HepG2 (cell line): ENCODE measurements at regions not wholly inside any gene's neighbourhood (a gene's known extent, or its start where the extent isn't known, plus 50 kb on each side); places are given as distances from the start of the nearest gene placed in this dataset.
A peak's percentile ranks its signal among the peaks of the same experiment; 100 is the strongest.

Experiments used
- AHR ChIP-seq: IDR thresholded peaks from 2 replicates; pipeline ENCODE4 v1.6.1; 2018; ENCODE audit warnings: missing genetic modification reagents, missing compliant biosample characterization
- CSRNP2 ChIP-seq: sonication (generic); formaldehyde crosslinking; conservative IDR thresholded peaks from 2 replicates; pipeline ENCODE4 v1.8.0; 2022; ENCODE audit warnings: low read depth, missing genetic modification reagents
- ETV6 ChIP-seq: sonication (generic); formaldehyde crosslinking; conservative IDR thresholded peaks from 2 replicates; pipeline ENCODE4 v1.4.0; 2020; ENCODE audit warnings: missing genetic modification reagents
- FOXK1 ChIP-seq: sonication (generic); formaldehyde crosslinking; IDR thresholded peaks from 2 replicates; pipeline ENCODE4 v1.4.0; 2020; ENCODE audit warnings: low read depth, missing genetic modification reagents, borderline replicate concordance
- HDAC6 ChIP-seq: fragments of 200-600 bp; sonication (generic); IDR thresholded peaks from 2 replicates; pipeline ENCODE4 v1.7.0; 2017; ENCODE audit warnings: mild to moderate bottlenecking, antibody characterized with exemption, low read length, low read depth
- ISX ChIP-seq: sonication (generic); formaldehyde crosslinking; conservative IDR thresholded peaks from 2 replicates; pipeline ENCODE4 v1.5.0; 2020; ENCODE audit warnings: missing genetic modification reagents
- MAFF ChIP-seq: IDR thresholded peaks from 2 replicates; pipeline ENCODE4 v1.6.1; 2011; ENCODE audit warnings: low read depth, low read length, improper control_type of control experiment
- NCOA1 ChIP-seq: sonication (generic); formaldehyde crosslinking; IDR thresholded peaks from 2 replicates; pipeline ENCODE4 v1.9.0; 2021; ENCODE audit warnings: missing genetic modification reagents
- RELA ChIP-seq: sonication (generic); formaldehyde crosslinking; IDR thresholded peaks from 2 replicates; pipeline ENCODE4 v1.4.0; 2020; ENCODE audit warnings: missing genetic modification reagents
- RORA ChIP-seq: sonication (generic); formaldehyde crosslinking; IDR thresholded peaks from 2 replicates; pipeline ENCODE4 v1.5.0; 2020; ENCODE audit warnings: mild to moderate bottlenecking, missing genetic modification reagents, moderate library complexity
- SKI ChIP-seq: fragments of 450-650 bp; IDR thresholded peaks from one replicate; pipeline ENCODE4 v1.6.1; 2018; ENCODE audit warnings: mild to moderate bottlenecking; ENCODE audit not compliant: partially characterized antibody
- TAF15 ChIP-seq: fragments of 200-400 bp; formaldehyde crosslinking; IDR thresholded peaks from one replicate; pipeline ENCODE4 v1.6.1; 2018; ENCODE audit warnings: mild to moderate bottlenecking, low read depth, low read length; ENCODE audit not compliant: poor library complexity, severe bottlenecking
- XRCC5 ChIP-seq: fragments of 200-400 bp; formaldehyde crosslinking; optimal IDR thresholded peaks from 2 replicates; pipeline ENCODE3; 2017; ENCODE audit warnings: mild to moderate bottlenecking, low read length
- ZFP82 ChIP-seq: sonication (generic); formaldehyde crosslinking; IDR thresholded peaks from 2 replicates; pipeline ENCODE4 v1.5.1; 2020; ENCODE audit warnings: mild to moderate bottlenecking, missing genetic modification reagents, borderline replicate concordance
- ZNF10 ChIP-seq: sonication (generic); formaldehyde crosslinking; IDR thresholded peaks from 2 replicates; pipeline ENCODE4 v1.4.0; 2020; ENCODE audit warnings: mild to moderate bottlenecking, low read depth, missing genetic modification reagents, borderline replicate concordance
- ZNF430 ChIP-seq: sonication (generic); formaldehyde crosslinking; IDR thresholded peaks from 2 replicates; pipeline ENCODE4 v1.9.0; 2021; ENCODE audit warnings: mild to moderate bottlenecking, missing genetic modification reagents
- ZNF546 ChIP-seq: sonication (generic); formaldehyde crosslinking; conservative IDR thresholded peaks from 2 replicates; pipeline ENCODE4 v1.8.1; 2023; ENCODE audit warnings: mild to moderate bottlenecking, missing genetic modification reagents
- ZNF569 ChIP-seq: sonication (generic); formaldehyde crosslinking; IDR thresholded peaks from 2 replicates; pipeline ENCODE4 v1.5.0; 2020; ENCODE audit warnings: mild to moderate bottlenecking, missing genetic modification reagents, moderate library complexity, borderline replicate concordance
- ZNF616 ChIP-seq: sonication (generic); formaldehyde crosslinking; IDR thresholded peaks from 2 replicates; pipeline ENCODE4 v1.5.0; 2020; ENCODE audit warnings: low read depth, mild to moderate bottlenecking, missing genetic modification reagents
- ZNF781 ChIP-seq: sonication (generic); formaldehyde crosslinking; IDR thresholded peaks from 2 replicates; pipeline ENCODE4 v1.5.1; 2020; ENCODE audit warnings: borderline replicate concordance, mild to moderate bottlenecking, missing genetic modification reagents; ENCODE audit errors: not compliant biosample characterization
- ZNF850 ChIP-seq: sonication (generic); formaldehyde crosslinking; conservative IDR thresholded peaks from 2 replicates; pipeline ENCODE4 v1.9.0; 2021; ENCODE audit warnings: mild to moderate bottlenecking, missing genetic modification reagents
- TF ChIP-seq, protein P1 (sequence below), 2 experiments: IDR thresholded peaks; 2 replicates each; pipeline ENCODE4 v1.6.1; 2011 to 2012; ENCODE audit warnings: low read length in 2 of 2, borderline replicate concordance in 1 of 2, low read depth in 1 of 2, mild to moderate bottlenecking in 1 of 2, moderate library complexity in 1 of 2
- TF ChIP-seq, protein P2 (sequence below): IDR thresholded peaks from 2 replicates; pipeline ENCODE4 v1.6.1; 2016; ENCODE audit warnings: mild to moderate bottlenecking
- TF ChIP-seq, protein P3 (sequence below): sonication (generic); formaldehyde crosslinking; IDR thresholded peaks from 2 replicates; pipeline ENCODE4 v1.8.0; 2022; ENCODE audit warnings: missing genetic modification reagents, mild to moderate bottlenecking, inconsistent platforms, borderline replicate concordance

DNA sequence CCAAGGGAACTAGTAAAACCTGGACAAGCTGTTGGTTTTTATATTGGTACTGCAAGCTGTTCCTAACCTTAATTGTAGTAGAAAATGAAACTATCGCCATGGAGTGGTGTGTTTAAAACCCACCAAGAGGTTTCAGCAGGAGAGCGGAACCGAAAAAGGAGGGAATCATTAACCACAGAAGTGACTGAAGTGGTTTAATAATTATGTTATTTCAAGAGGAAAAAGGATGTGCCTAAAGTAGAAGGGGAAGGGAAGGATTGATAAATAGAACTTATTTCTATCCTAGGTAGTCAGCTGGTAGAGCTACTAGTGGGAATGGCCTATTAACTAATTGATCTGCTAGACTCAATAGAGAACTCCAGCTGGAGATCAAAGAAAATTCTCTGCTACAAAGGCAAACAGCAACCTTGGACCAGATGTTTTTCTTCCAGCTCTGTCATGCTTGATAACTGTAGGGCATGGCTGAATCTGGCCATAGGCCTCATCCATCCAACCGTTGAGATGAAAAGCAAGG lies 91.8 kb downstream of the BAMBI start (continued):
- TF ChIP-seq ZNF430 (CRISPR knock-in tag) (no peak), ETV6 (CRISPR knock-in tag) (no peak), ZNF850 (CRISPR knock-in tag) (no peak), NCOA1 (no peak), AHR (CRISPR knock-in tag) (no peak), ZNF569 (CRISPR knock-in tag) (no peak), CSRNP2 (CRISPR knock-in tag) (no peak), RORA (CRISPR knock-in tag) (no peak), RELA (CRISPR knock-in tag) (no peak), XRCC5 (no peak), ZNF781 (no peak), ZNF616 (CRISPR knock-in tag) (no peak), HDAC6 (no peak), ISX (CRISPR knock-in tag) (no peak), MAFF (no peak), FOXK1 (CRISPR knock-in tag) (no peak), ZNF10 (CRISPR knock-in tag) (no peak), TAF15 (no peak), ZFP82 (no peak), SKI (peak; percentile 40), ZNF546 (CRISPR knock-in tag) (no peak)
- TF ChIP-seq, protein P1, sequence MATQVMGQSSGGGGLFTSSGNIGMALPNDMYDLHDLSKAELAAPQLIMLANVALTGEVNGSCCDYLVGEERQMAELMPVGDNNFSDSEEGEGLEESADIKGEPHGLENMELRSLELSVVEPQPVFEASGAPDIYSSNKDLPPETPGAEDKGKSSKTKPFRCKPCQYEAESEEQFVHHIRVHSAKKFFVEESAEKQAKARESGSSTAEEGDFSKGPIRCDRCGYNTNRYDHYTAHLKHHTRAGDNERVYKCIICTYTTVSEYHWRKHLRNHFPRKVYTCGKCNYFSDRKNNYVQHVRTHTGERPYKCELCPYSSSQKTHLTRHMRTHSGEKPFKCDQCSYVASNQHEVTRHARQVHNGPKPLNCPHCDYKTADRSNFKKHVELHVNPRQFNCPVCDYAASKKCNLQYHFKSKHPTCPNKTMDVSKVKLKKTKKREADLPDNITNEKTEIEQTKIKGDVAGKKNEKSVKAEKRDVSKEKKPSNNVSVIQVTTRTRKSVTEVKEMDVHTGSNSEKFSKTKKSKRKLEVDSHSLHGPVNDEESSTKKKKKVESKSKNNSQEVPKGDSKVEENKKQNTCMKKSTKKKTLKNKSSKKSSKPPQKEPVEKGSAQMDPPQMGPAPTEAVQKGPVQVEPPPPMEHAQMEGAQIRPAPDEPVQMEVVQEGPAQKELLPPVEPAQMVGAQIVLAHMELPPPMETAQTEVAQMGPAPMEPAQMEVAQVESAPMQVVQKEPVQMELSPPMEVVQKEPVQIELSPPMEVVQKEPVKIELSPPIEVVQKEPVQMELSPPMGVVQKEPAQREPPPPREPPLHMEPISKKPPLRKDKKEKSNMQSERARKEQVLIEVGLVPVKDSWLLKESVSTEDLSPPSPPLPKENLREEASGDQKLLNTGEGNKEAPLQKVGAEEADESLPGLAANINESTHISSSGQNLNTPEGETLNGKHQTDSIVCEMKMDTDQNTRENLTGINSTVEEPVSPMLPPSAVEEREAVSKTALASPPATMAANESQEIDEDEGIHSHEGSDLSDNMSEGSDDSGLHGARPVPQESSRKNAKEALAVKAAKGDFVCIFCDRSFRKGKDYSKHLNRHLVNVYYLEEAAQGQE (IDR thresholded peaks at IDR 0.05; ENCODE audit: borderline replicate concordance in 1 of 2, low read depth in 1 of 2, low read length in 2 of 2), result no peak
- TF ChIP-seq, protein P2, sequence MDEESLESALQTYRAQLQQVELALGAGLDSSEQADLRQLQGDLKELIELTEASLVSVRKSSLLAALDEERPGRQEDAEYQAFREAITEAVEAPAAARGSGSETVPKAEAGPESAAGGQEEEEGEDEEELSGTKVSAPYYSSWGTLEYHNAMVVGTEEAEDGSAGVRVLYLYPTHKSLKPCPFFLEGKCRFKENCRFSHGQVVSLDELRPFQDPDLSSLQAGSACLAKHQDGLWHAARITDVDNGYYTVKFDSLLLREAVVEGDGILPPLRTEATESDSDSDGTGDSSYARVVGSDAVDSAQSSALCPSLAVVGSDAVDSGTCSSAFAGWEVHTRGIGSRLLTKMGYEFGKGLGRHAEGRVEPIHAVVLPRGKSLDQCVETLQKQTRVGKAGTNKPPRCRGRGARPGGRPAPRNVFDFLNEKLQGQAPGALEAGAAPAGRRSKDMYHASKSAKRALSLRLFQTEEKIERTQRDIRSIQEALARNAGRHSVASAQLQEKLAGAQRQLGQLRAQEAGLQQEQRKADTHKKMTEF (CRISPR knock-in tag), result peak; percentile 65
- TF ChIP-seq, protein P3, sequence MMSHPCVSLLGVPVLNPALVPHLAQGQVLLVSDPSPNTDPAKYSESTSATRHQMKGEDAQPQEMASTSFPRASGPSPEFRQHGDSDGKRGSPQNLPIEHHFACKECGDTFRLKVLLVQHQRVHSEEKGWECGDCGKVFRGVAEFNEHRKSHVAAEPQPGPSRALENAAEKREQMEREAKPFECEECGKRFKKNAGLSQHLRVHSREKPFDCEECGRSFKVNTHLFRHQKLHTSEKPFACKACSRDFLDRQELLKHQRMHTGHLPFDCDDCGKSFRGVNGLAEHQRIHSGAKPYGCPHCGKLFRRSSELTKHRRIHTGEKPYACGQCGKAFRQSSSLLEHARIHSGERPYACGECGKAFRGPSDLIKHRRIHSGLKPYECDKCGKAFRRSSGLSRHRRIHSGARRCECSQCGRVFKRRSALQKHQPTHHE (CRISPR knock-in tag), result no peak
